Fibroblast of lung (primary cell): ENCODE measurements at regions not wholly inside any gene's neighbourhood (a gene's known extent, or its start where the extent isn't known, plus 50 kb on each side); places are given as distances from the start of the nearest gene placed in this dataset.
A peak's percentile ranks its signal among the peaks of the same experiment; 100 is the strongest.

Experiments
- DNase-seq, 2 donors: peaks; one replicate each; pipeline versions ENCODE4 v3.0.0 to v3.0.0-alpha.2; 2010; ENCODE audit warnings: low read depth in 2 of 2
- H2AFZ ChIP-seq: 2 replicates; pipeline ENCODE4 v1.5.1; 2012; ENCODE audit warnings: low read length, control low read depth, inconsistent platforms
- H3K27ac ChIP-seq: 2 replicates; pipeline ENCODE4 v1.5.1; 2011; ENCODE audit warnings: low read length, control low read depth; ENCODE audit not compliant: insufficient read depth
- H3K27me3 ChIP-seq: 2 replicates; pipeline ENCODE4 v1.5.1; 2011; ENCODE audit warnings: mild to moderate bottlenecking, low read length; ENCODE audit not compliant: control insufficient read depth, insufficient read depth
- H3K36me3 ChIP-seq: 2 replicates; pipeline ENCODE4 v1.5.1; 2011; ENCODE audit warnings: low read length; ENCODE audit not compliant: control insufficient read depth, insufficient read depth
- H3K4me1 ChIP-seq: 2 replicates; pipeline ENCODE4 v1.5.1; 2011; ENCODE audit warnings: low read length; ENCODE audit not compliant: control insufficient read depth, insufficient read depth; ENCODE audit errors: extremely low read depth
- H3K4me2 ChIP-seq: 2 replicates; pipeline ENCODE4 v1.5.1; 2011; ENCODE audit warnings: low read length, control low read depth; ENCODE audit not compliant: insufficient read depth; ENCODE audit errors: extremely low read depth
- H3K4me3 ChIP-seq, 4 experiments: fragments of 200-600 bp in 1 of 4; sonication (generic) in 1 of 4; replicated peaks in 1 of 4; 2 replicates each; pipeline ENCODE4 v1.5.1; 2011 to 2016; ENCODE audit warnings: low read length in 4 of 4, low read depth in 3 of 4, mild to moderate bottlenecking in 3 of 4, control low read depth in 2 of 4, inconsistent platforms in 1 of 4, mixed read lengths in 1 of 4; ENCODE audit not compliant: insufficient read depth in 1 of 4; ENCODE audit errors: control extremely low read depth in 1 of 4
- H3K79me2 ChIP-seq: 2 replicates; pipeline ENCODE4 v1.5.1; 2012; ENCODE audit warnings: mild to moderate bottlenecking, low read length, inconsistent platforms; ENCODE audit not compliant: control insufficient read depth, insufficient read depth
- H3K9ac ChIP-seq: 2 replicates; pipeline ENCODE4 v1.5.1; 2011; ENCODE audit warnings: mild to moderate bottlenecking, low read length, control low read depth; ENCODE audit not compliant: insufficient read depth
- H3K9me3 ChIP-seq: 2 replicates; pipeline ENCODE4 v1.5.1; 2012; ENCODE audit warnings: low read depth, low read length; ENCODE audit not compliant: control insufficient read depth, insufficient read depth
- H4K20me1 ChIP-seq: 2 replicates; pipeline ENCODE4 v1.5.1; 2011; ENCODE audit warnings: low read length; ENCODE audit not compliant: control insufficient read depth, insufficient read depth; ENCODE audit errors: extremely low read depth
- CTCF ChIP-seq, 2 donors: IDR thresholded peaks in 1 of 2; conservative IDR thresholded peaks in 1 of 2; 1 replicate in 1 of 2; 2 replicates in 1 of 2; pipeline ENCODE4 v1.5.1; 2011 to 2012; ENCODE audit warnings: low read length in 2 of 2, control low read depth in 1 of 2, inconsistent platforms in 1 of 2, low read depth in 1 of 2, mild to moderate bottlenecking in 1 of 2
- EZH2 ChIP-seq: IDR thresholded peaks from 2 replicates; pipeline ENCODE4 v1.5.1; 2012; ENCODE audit warnings: low read length, control low read depth, mild to moderate bottlenecking; ENCODE audit errors: missing control alignments

- no peak overlapping the region for H3K27ac ChIP-seq
- H3K4me2 ChIP-seq: no peak overlapping the region
- no peaks in the 10 kb centered on the region for H3K27me3 ChIP-seq
- no peaks in the 10 kb centered on the region for H3K79me2 ChIP-seq
- DNase-seq: peak in 1 of 2 donors; percentile 29
- H2AFZ ChIP-seq: no peak overlapping the region
- no peak overlapping the region for H3K9ac ChIP-seq
- H3K9me3 ChIP-seq: no peaks in the 10 kb centered on the region
- no peak overlapping the region for H3K4me3 ChIP-seq
- H4K20me1 ChIP-seq: no peaks in the 10 kb centered on the region
- no peaks in the 10 kb centered on the region for H3K36me3 ChIP-seq
- H3K4me1 ChIP-seq: no peaks in the 10 kb centered on the region
- TF ChIP-seq CTCF (conservative IDR thresholded peaks at IDR 0.05 in 1 of 2, IDR thresholded peaks at IDR 0.05 in 1 of 2; ENCODE audit: low read depth in 1 of 2, low read length in 2 of 2) (no peak), EZH2 (no peak)
Measured at GRCh38 chr7:145735061-145735460, 381.5 kb upstream of the CNTNAP2 start.

DNA sequence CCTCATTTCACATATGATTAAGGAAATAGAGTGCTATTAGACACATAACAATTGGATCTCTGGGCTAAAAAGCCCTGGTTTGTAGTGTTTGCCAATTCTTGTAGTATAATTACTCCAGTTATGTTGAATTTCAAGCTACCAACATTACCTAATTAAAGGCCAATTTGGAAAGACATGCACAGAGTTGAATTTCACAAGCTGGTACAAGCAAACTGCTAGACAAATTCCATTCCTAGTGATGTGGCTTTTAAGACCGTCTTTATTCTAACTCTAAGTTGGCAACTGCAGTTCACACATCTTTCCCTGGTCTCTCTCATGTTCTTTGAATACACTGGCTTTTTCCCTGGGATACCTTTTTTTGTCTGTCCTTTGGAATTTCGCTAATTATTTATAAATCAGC, 384.1 kb upstream of the CNTNAP2 start:
- H4K20me1 ChIP-seq: no peaks in the 10 kb centered on the region
- H3K4me1 ChIP-seq: no peaks in the 10 kb centered on the region
- peak in 1 of 2 donors; percentile 6 for DNase-seq
- TF ChIP-seq EZH2: no peak
- TF ChIP-seq CTCF (conservative IDR thresholded peaks at IDR 0.05 in 1 of 2, IDR thresholded peaks at IDR 0.05 in 1 of 2; ENCODE audit: low read depth in 1 of 2, low read length in 2 of 2): no peak
- H3K9me3 ChIP-seq: no peaks in the 10 kb centered on the region
- H3K36me3 ChIP-seq: no peaks in the 10 kb centered on the region
- no peak overlapping the region for H2AFZ ChIP-seq
- no peak overlapping the region for H3K9ac ChIP-seq
- no peak overlapping the region for H3K4me3 ChIP-seq
- no peak overlapping the region for H3K4me2 ChIP-seq
- H3K27ac ChIP-seq: no peak overlapping the region
- H3K79me2 ChIP-seq: no peaks in the 10 kb centered on the region
- H3K27me3 ChIP-seq: no peaks in the 10 kb centered on the region

- Histone ChIP-seq H4K20me1 (no peaks in the 10 kb centered on the region), H3K27me3 (no peaks in the 10 kb centered on the region), H3K79me2 (no peaks in the 10 kb centered on the region), H3K27ac (no peak overlapping the region), H3K9ac (no peak overlapping the region), H3K4me1 (no peaks in the 10 kb centered on the region), H3K4me3 (no peak overlapping the region), H3K9me3 (no peaks in the 10 kb centered on the region), H3K4me2 (no peak overlapping the region), H2AFZ (no peak overlapping the region), H3K36me3 (no peaks in the 10 kb centered on the region)
- TF ChIP-seq CTCF (conservative IDR thresholded peaks at IDR 0.05 in 1 of 2, IDR thresholded peaks at IDR 0.05 in 1 of 2; ENCODE audit: low read depth in 1 of 2, low read length in 2 of 2) (no peak), EZH2 (no peak)
- DNase-seq: peak in 1 of 2 donors; percentile 80
Measured at GRCh38 chr7:145729691-145730090, 386.9 kb upstream of the CNTNAP2 start.
